HFFc6 (cell line): ENCODE measurements at regions not wholly inside any gene's neighbourhood (a gene's known extent, or its start where the extent isn't known, plus 50 kb on each side); places are given as distances from the start of the nearest gene placed in this dataset.

Experiments
- DNase-seq: peaks from one replicate; pipeline ENCODE4 v3.0.0-alpha.2; 2018
- H3K27ac Mint-ChIP-seq: 2 replicates; pipeline ENCODE4 v1.8.0; 2020; ENCODE audit warnings: mild to moderate bottlenecking, mixed read lengths
- H3K27me3 Mint-ChIP-seq: 2 replicates; pipeline ENCODE4 v1.8.0; 2021; ENCODE audit warnings: mild to moderate bottlenecking, moderate library complexity, mixed read lengths; ENCODE audit not compliant: insufficient read depth
- H3K36me3 Mint-ChIP-seq: 2 replicates; pipeline ENCODE4 v1.8.0; 2021; ENCODE audit warnings: low read depth, mixed read lengths
- H3K4me1 Mint-ChIP-seq: 2 replicates; pipeline ENCODE4 v1.8.0; 2020; ENCODE audit warnings: low read depth, mixed read lengths
- H3K4me3 Mint-ChIP-seq: 2 replicates; pipeline ENCODE4 v1.8.0; 2020; ENCODE audit warnings: mild to moderate bottlenecking, moderate library complexity, mixed read lengths
- H3K9me3 Mint-ChIP-seq: 2 replicates; pipeline ENCODE4 v1.8.0; 2020; ENCODE audit warnings: mild to moderate bottlenecking, mixed read lengths
- CTCF ChIP-seq: fragments of 200-600 bp; sonication (generic); IDR thresholded peaks from 2 replicates; pipeline ENCODE4 v1.5.0; 2021; ENCODE audit warnings: antibody characterized with exemption, mild to moderate bottlenecking

- Mint-ChIP-seq H3K27ac (no peak overlapping the region), H3K4me3 (no peak overlapping the region), H3K36me3 (no peaks in the 10 kb centered on the region), H3K27me3 (no peaks in the 10 kb centered on the region; the same call in 1 of the 2 replicates), H3K4me1 (peaks cover 6% of the 10 kb centered on the region; the same call in 1 of the 2 replicates), H3K9me3 (no peaks in the 10 kb centered on the region)
- no peak for DNase-seq
- no peak for TF ChIP-seq CTCF
Measured at GRCh38 chr12:67782573-67782972, 134.0 kb downstream of the DYRK2 start.

- Mint-ChIP-seq H3K9me3 (no peaks in the 10 kb centered on the region), H3K27me3 (no peaks in the 10 kb centered on the region; the same call in 1 of the 2 replicates), H3K36me3 (no peaks in the 10 kb centered on the region), H3K27ac (no peak overlapping the region), H3K4me3 (no peak overlapping the region), H3K4me1 (peaks cover 14% of the 10 kb centered on the region)
- no peak for TF ChIP-seq CTCF
- DNase-seq, result no peak
Measured at GRCh38 chr12:67783393-67783792, 134.8 kb downstream of the DYRK2 start.

- Mint-ChIP-seq H3K4me1 (peaks cover 28% of the 10 kb centered on the region), H3K9me3 (no peaks in the 10 kb centered on the region), H3K27me3 (no peaks in the 10 kb centered on the region; the same call in 1 of the 2 replicates), H3K4me3 (no peak overlapping the region), H3K27ac (no peak overlapping the region), H3K36me3 (no peaks in the 10 kb centered on the region)
- no peak for DNase-seq
- TF ChIP-seq CTCF, result no peak
Measured at GRCh38 chr12:67784831-67785230, 136.3 kb downstream of the DYRK2 start.

GRCh38 chr12:67786086-67786485, 137.5 kb downstream of the DYRK2 start:
- Mint-ChIP-seq H3K27me3 (no peaks in the 10 kb centered on the region; the same call in 1 of the 2 replicates), H3K36me3 (no peaks in the 10 kb centered on the region), H3K27ac (no peak overlapping the region), H3K9me3 (no peaks in the 10 kb centered on the region), H3K4me1 (peaks cover 40% of the 10 kb centered on the region), H3K4me3 (no peak overlapping the region)
- DNase-seq, result no peak
- TF ChIP-seq CTCF, result no peak

GRCh38 chr12:67788118-67788517, 139.6 kb downstream of the DYRK2 start:
- Mint-ChIP-seq H3K9me3 (peaks cover 10% of the 10 kb centered on the region; the same call in 1 of the 2 replicates), H3K4me1 (peaks cover 45% of the 10 kb centered on the region), H3K27me3 (no peaks in the 10 kb centered on the region; the same call in 1 of the 2 replicates), H3K36me3 (no peaks in the 10 kb centered on the region), H3K4me3 (no peak overlapping the region), H3K27ac (peak overlapping the region; percentile 19; the same call in 1 of the 2 replicates)
- DNase-seq, result no peak
- TF ChIP-seq CTCF, result no peak

GRCh38 chr12:67789266-67789665, 140.7 kb downstream of the DYRK2 start:
- no peaks in the 10 kb centered on the region for H3K36me3 Mint-ChIP-seq
- H3K27me3 Mint-ChIP-seq, result no peaks in the 10 kb centered on the region; the same call in 1 of the 2 replicates
- DNase-seq, result no peak
- no peak for TF ChIP-seq CTCF
- H3K27ac Mint-ChIP-seq, result no peak overlapping the region
- peaks cover 51% of the 10 kb centered on the region for H3K4me1 Mint-ChIP-seq
- H3K9me3 Mint-ChIP-seq, result peaks cover 10% of the 10 kb centered on the region; the same call in 1 of the 2 replicates
- no peak overlapping the region for H3K4me3 Mint-ChIP-seq
